ENCODE measurements at regions not wholly inside any gene's neighbourhood (a gene's known extent, or its start where the extent isn't known, plus 50 kb on each side); places are given as distances from the start of the nearest gene placed in this dataset.

GRCh38 chr2:239896075-239896474, 129.1 kb downstream of the NDUFA10 start:
- peak overlapping the region in 1 of 2 donors; percentile 53 for H3K4me3 Mint-ChIP-seq
- H3K36me3 Mint-ChIP-seq, result peaks cover 3 to 17% of the 10 kb centered on the region in 2 donors
- peaks cover 57% of the 10 kb centered on the region for H3K4me1 Mint-ChIP-seq
- peak overlapping the region; percentile 47 for H3K4me2 ChIP-seq (replicated peaks; ENCODE audit: extremely low read depth, low read length, poor library complexity, severe bottlenecking)
- H4K20me1 ChIP-seq (ENCODE audit: insufficient read depth, low read length), result no peaks in the 10 kb centered on the region
- H3K4me3 ChIP-seq (replicated peaks in 1 of 3; ENCODE audit: low read depth in 2 of 3, low read length in 3 of 3), result peak overlapping the region in 1 of 3 experiments; percentile 57
- no peaks in the 10 kb centered on the region for H3K79me2 ChIP-seq (ENCODE audit: insufficient read depth, low read length)
- no peak for DNase-seq
- H3K36me3 ChIP-seq (replicated peaks in 1 of 2; ENCODE audit: control insufficient read depth in 1 of 2, insufficient read depth in 2 of 2, low read length in 2 of 2), result no peaks in the 10 kb centered on the region
- H3K9ac ChIP-seq (ENCODE audit: insufficient read depth, low read length, poor library complexity, severe bottlenecking), result peak overlapping the region; percentile 39
- H3K27ac ChIP-seq (ENCODE audit: low read depth in 1 of 2, low read length in 2 of 2), result peak overlapping the region; percentile 76 to 88
- H3K27me3 Mint-ChIP-seq (ENCODE audit: low read depth in 3 of 3), result peaks cover 2 to 9% (median 5%) of the 10 kb centered on the region in 3 donors
- WGBS (ENCODE audit: insufficient coverage), result 80% methylated on average over 8 of the region's 8 CpGs
- intact Hi-C loops (cut with micrococcal nuclease), result loop anchor here in 1 of 2 donors (5.0 kb wide), 1 partner anchor 36 kb away; no protein-coding TSS in a partner anchor
- H3K27me3 ChIP-seq (ENCODE audit: control insufficient read depth in 2 of 2, insufficient read depth in 2 of 2, low read length in 2 of 2), result no peaks in the 10 kb centered on the region
- peak overlapping the region; percentile 73 for H2AFZ ChIP-seq (ENCODE audit: insufficient read depth, low read depth, low read length, poor library complexity, severe bottlenecking)
- TF ChIP-seq CTCF (IDR thresholded peaks at IDR 0.05), result no peak
- H3K9me3 Mint-ChIP-seq, result peaks cover 0 to 9% (median 5%) of the 10 kb centered on the region in 7 donors
- peaks cover 0 to 5% of the 10 kb centered on the region in 2 donors for H3K9me3 ChIP-seq (replicated peaks in 1 of 2; ENCODE audit: control insufficient read depth in 1 of 2, insufficient read depth in 1 of 2, low read length in 2 of 2)
- H3K4me1 ChIP-seq (ENCODE audit: control insufficient read depth in 1 of 2, insufficient read depth in 2 of 2, low read length in 2 of 2), result peaks cover 39 to 44% of the 10 kb centered on the region in 2 donors
- H3K27ac Mint-ChIP-seq, result peak overlapping the region; percentile 75 to 97 (median 90)

GRCh38 chr2:239895669-239896068, 129.5 kb downstream of the NDUFA10 start:
- Mint-ChIP-seq H3K4me1 (peaks cover 56% of the 10 kb centered on the region), H3K36me3 (peaks cover 3 to 17% of the 10 kb centered on the region in 2 donors), H3K4me3 (peak overlapping the region in 1 of 2 donors; percentile 53), H3K9me3 (peaks cover 0 to 9% (median 5%) of the 10 kb centered on the region in 7 donors), H3K27me3 (ENCODE audit: low read depth in 3 of 3) (peaks cover 4 to 9% (median 5%) of the 10 kb centered on the region in 3 donors), H3K27ac (peak overlapping the region; percentile 75 to 97 (median 90))
- Histone ChIP-seq H3K9ac (ENCODE audit: insufficient read depth, low read length, poor library complexity, severe bottlenecking) (peak overlapping the region; percentile 39), H3K4me1 (ENCODE audit: control insufficient read depth in 1 of 2, insufficient read depth in 2 of 2, low read length in 2 of 2) (peaks cover 39 to 44% of the 10 kb centered on the region in 2 donors), H3K27ac (ENCODE audit: low read depth in 1 of 2, low read length in 2 of 2) (peak overlapping the region; percentile 85 to 88), H3K79me2 (ENCODE audit: insufficient read depth, low read length) (no peaks in the 10 kb centered on the region), H3K27me3 (ENCODE audit: control insufficient read depth in 2 of 2, insufficient read depth in 2 of 2, low read length in 2 of 2) (no peaks in the 10 kb centered on the region), H3K4me2 (replicated peaks; ENCODE audit: extremely low read depth, low read length, poor library complexity, severe bottlenecking) (peak overlapping the region; percentile 47), H3K9me3 (replicated peaks in 1 of 2; ENCODE audit: control insufficient read depth in 1 of 2, insufficient read depth in 1 of 2, low read length in 2 of 2) (peaks cover 0 to 5% of the 10 kb centered on the region in 2 donors), H4K20me1 (ENCODE audit: insufficient read depth, low read length) (no peaks in the 10 kb centered on the region), H3K36me3 (replicated peaks in 1 of 2; ENCODE audit: control insufficient read depth in 1 of 2, insufficient read depth in 2 of 2, low read length in 2 of 2) (no peaks in the 10 kb centered on the region), H2AFZ (ENCODE audit: insufficient read depth, low read depth, low read length, poor library complexity, severe bottlenecking) (peak overlapping the region; percentile 73), H3K4me3 (replicated peaks in 1 of 3; ENCODE audit: low read depth in 2 of 3, low read length in 3 of 3) (peak overlapping the region in 1 of 3 experiments; percentile 57)
- intact Hi-C loops (cut with micrococcal nuclease), result loop anchor here in 1 of 2 donors (5.0 kb wide), 1 partner anchor 37 kb away; no protein-coding TSS in a partner anchor
- WGBS (ENCODE audit: insufficient coverage), result 0% methylated on average over 4 of the region's 6 CpGs
- DNase-seq, result peak; percentile 50 to 75 (median 66)
- no peak for TF ChIP-seq CTCF (IDR thresholded peaks at IDR 0.05)
